Transverse colon (tissue), 4 donors: ENCODE measurements at regions not wholly inside any gene's neighbourhood (a gene's known extent, or its start where the extent isn't known, plus 50 kb on each side); places are given as distances from the start of the nearest gene placed in this dataset.

Source experiments
- DNase-seq: peaks from one replicate; pipeline ENCODE4 v3.0.0-alpha.2; 2019
- H3K27ac ChIP-seq, 4 donors: fragments of 200-600 bp; sonication (generic); 2 replicates each; pipeline ENCODE4 v1.5.1; 2016 to 2018; ENCODE audit warnings: inconsistent platforms in 4 of 4
- H3K27me3 ChIP-seq: fragments of 200-600 bp; sonication (generic); 2 replicates; pipeline ENCODE4 v1.5.1; 2017; ENCODE audit warnings: inconsistent platforms
- H3K36me3 ChIP-seq, 4 donors: fragments of 200-600 bp; sonication (generic); 2 replicates each; pipeline ENCODE4 v1.5.1; 2017 to 2019; ENCODE audit warnings: inconsistent platforms in 4 of 4
- H3K4me1 ChIP-seq, 4 donors: fragments of 200-600 bp; sonication (generic); 2 replicates each; pipeline ENCODE4 v1.5.1; 2017 to 2020; ENCODE audit warnings: inconsistent platforms in 4 of 4
- H3K4me3 ChIP-seq, 4 donors: fragments of 200-600 bp; sonication (generic); 1 replicate in 1 of 4; 2 replicates in 3 of 4; pipeline versions ENCODE4 v1.5.1 to v1.6.1; 2017 to 2019; ENCODE audit warnings: inconsistent platforms in 4 of 4
- H3K9me3 ChIP-seq, 2 donors: fragments of 200-600 bp; sonication (generic); 2 replicates each; pipeline ENCODE4 v1.5.1; 2017 to 2019; ENCODE audit warnings: inconsistent platforms in 2 of 2
- CTCF ChIP-seq, 5 experiments: fragments of 200-600 bp in 3 of 5; fragments of 450-650 bp in 2 of 5; sonication (generic) in 3 of 5; IDR thresholded peaks; 1 replicate in 2 of 5; 2 replicates in 3 of 5; pipeline ENCODE4 v1.5.1; 2016 to 2017; ENCODE audit warnings: antibody characterized with exemption in 5 of 5, inconsistent platforms in 3 of 5, mild to moderate bottlenecking in 2 of 5, moderate library complexity in 1 of 5
- EP300 ChIP-seq: sonication (generic); formaldehyde crosslinking; IDR thresholded peaks from one replicate; pipeline ENCODE4 v1.6.1; 2017; ENCODE audit warnings: antibody characterized with exemption, low read depth
- POLR2A ChIP-seq: fragments of 450-650 bp; IDR thresholded peaks from one replicate; pipeline ENCODE4 v1.6.1; 2016; ENCODE audit warnings: antibody characterized with exemption, mild to moderate bottlenecking, moderate library complexity
- POLR2AphosphoS5 ChIP-seq, 3 donors: sonication (generic); formaldehyde crosslinking; IDR thresholded peaks; one replicate each; pipeline ENCODE4 v1.6.1; 2016; ENCODE audit warnings: antibody characterized with exemption in 3 of 3
- WGBS, 2 donors: methylation state at CpG; one replicate each; pipeline ENCODE4 v1.1.5; 2018; ENCODE audit warnings: low coverage in 1 of 2; 5-methylcytosine and 5-hydroxymethylcytosine counted together
- in situ Hi-C, 4 donors: fragments of 200-750 bp; cut with MboI; loops; one replicate each; pipeline versions ENCODE4 v1.15.0 to v1.15.1; 2017; ENCODE audit warnings: low sequenced_read_pairs in 3 of 4, low pct_ligation_motif_present in 1 of 4, low pct_unique_long_range_greater_than_20kb in 1 of 4
- intact Hi-C: fragments of 100-400 bp; cut with DNase I; formaldehyde crosslinking; loops from one replicate; pipeline ENCODE4 v1.15.1; 2023; ENCODE audit warnings: low total_unique reads

- Histone ChIP-seq H3K27me3 (no peaks in the 10 kb centered on the region), H3K9me3 (no peaks in the 10 kb centered on the region), H3K4me1 (no peaks in the 10 kb centered on the region), H3K27ac (no peak overlapping the region), H3K36me3 (no peaks in the 10 kb centered on the region), H3K4me3 (no peak overlapping the region)
- 50 to 56% methylated on average over 3 of the region's 3 CpGs for WGBS, 2 donors
- in situ Hi-C loops (no loop called here), intact Hi-C loops (no loop called here)
- no peak for DNase-seq
- no peak for TF ChIP-seq POLR2AphosphoS5 (IDR thresholded peaks at IDR 0.05)
- TF ChIP-seq EP300: no peak
- TF ChIP-seq POLR2A: no peak
- no peak for TF ChIP-seq CTCF (IDR thresholded peaks at IDR 0.05)
Measured at GRCh38 chr6:140609321-140609720, 1234.9 kb upstream of the CITED2 start.

- no peak for DNase-seq
- H3K4me3 ChIP-seq: no peak overlapping the region
- no peaks in the 10 kb centered on the region for H3K9me3 ChIP-seq
- in situ Hi-C loops: no loop called here
- H3K27ac ChIP-seq: no peak overlapping the region
- H3K36me3 ChIP-seq: no peaks in the 10 kb centered on the region
- H3K27me3 ChIP-seq: no peaks in the 10 kb centered on the region
- 78 to 81% methylated on average over 3 of the region's 3 CpGs for WGBS, 2 donors
- TF ChIP-seq EP300 (no peak), CTCF (IDR thresholded peaks at IDR 0.05) (no peak), POLR2A (no peak), POLR2AphosphoS5 (IDR thresholded peaks at IDR 0.05) (no peak)
- intact Hi-C loops: no loop called here
- H3K4me1 ChIP-seq: no peaks in the 10 kb centered on the region
Measured at GRCh38 chr6:140604786-140605185, 1230.3 kb upstream of the CITED2 start.

DNA sequence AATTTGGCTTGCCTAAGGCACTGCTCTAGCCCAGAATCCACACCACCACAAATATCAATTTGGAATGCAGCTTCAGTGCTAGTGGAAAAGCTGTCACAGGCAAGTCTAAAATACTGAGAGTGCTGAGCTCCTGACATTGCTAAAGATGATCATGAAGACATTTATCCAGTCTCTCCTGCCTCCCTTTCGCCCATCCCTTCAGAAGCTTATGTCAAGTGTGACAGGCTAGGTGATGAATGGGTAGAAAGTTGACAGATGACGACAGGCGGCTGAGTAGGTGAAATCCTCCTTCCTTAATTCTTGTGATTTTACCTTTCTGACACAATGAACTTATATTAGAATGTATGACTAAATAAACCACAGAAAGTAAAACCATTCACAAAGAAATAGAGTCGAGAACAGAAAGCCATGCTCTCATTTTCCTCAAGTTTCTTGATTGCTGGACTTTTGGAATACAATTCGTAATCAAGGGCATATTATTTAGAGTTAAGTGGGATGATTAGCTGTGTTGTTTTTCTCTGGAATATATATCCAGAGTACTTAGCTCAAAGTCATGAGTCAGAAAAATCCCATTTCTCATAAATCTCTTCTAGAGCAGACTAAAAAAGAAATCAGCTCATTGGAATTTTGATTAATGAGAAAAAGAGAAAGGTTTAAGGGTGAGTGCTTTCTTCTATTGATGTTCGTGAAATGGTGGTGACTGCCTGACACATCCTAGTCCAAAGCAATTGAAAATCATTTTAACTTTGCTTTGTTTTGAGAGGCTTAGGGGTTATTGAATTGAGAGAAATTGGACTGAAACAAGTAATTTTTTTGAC lies 1228.2 kb upstream of the CITED2 start:
- intact Hi-C loops: no loop called here
- DNase-seq: no peak
- no peak for TF ChIP-seq CTCF (IDR thresholded peaks at IDR 0.05)
- TF ChIP-seq POLR2A: no peak
- no peak for TF ChIP-seq EP300
- no peak for TF ChIP-seq POLR2AphosphoS5 (IDR thresholded peaks at IDR 0.05)
- Histone ChIP-seq H3K4me1 (no peaks in the 10 kb centered on the region), H3K36me3 (no peaks in the 10 kb centered on the region), H3K9me3 (no peaks in the 10 kb centered on the region), H3K4me3 (no peak overlapping the region), H3K27me3 (no peaks in the 10 kb centered on the region), H3K27ac (no peak overlapping the region)
- WGBS, 2 donors: 72 to 79% methylated on average over 6 of the region's 6 CpGs
- in situ Hi-C loops: no loop called here

- in situ Hi-C loops (no loop called here), intact Hi-C loops (no loop called here)
- no peak for TF ChIP-seq CTCF (IDR thresholded peaks at IDR 0.05)
- no peak for TF ChIP-seq POLR2AphosphoS5 (IDR thresholded peaks at IDR 0.05)
- no peak for TF ChIP-seq EP300
- no peak for TF ChIP-seq POLR2A
- Histone ChIP-seq H3K4me1 (no peaks in the 10 kb centered on the region), H3K36me3 (no peaks in the 10 kb centered on the region), H3K4me3 (no peak overlapping the region), H3K27ac (no peak overlapping the region), H3K9me3 (no peaks in the 10 kb centered on the region), H3K27me3 (no peaks in the 10 kb centered on the region)
- WGBS, 2 donors: 66 to 82% methylated on average over 3 of the region's 3 CpGs
- no peak for DNase-seq
Measured at GRCh38 chr6:140601021-140601808, 1226.8 kb upstream of the CITED2 start.
